ENCODE measurements at regions not wholly inside any gene's neighbourhood (a gene's known extent, or its start where the extent isn't known, plus 50 kb on each side); places are given as distances from the start of the nearest gene placed in this dataset.

- FAIRE-seq, result no peak
- no peak for DNase-seq (ENCODE audit: low spot score in 2 of 2)
Measured at GRCh38 chr3:103693831-103694230, 1259.0 kb downstream of the ZPLD1 start.

- DNase-seq (ENCODE audit: low spot score in 2 of 2) (no peak), FAIRE-seq (no peak)
Measured at GRCh38 chr3:103698646-103699045, 1263.8 kb downstream of the ZPLD1 start.

GRCh38 chr3:103699228-103699627 lies 1264.4 kb downstream of the ZPLD1 start:
- FAIRE-seq (no peak), DNase-seq (ENCODE audit: low spot score in 2 of 2) (no peak)

- FAIRE-seq (no peak), DNase-seq (ENCODE audit: low spot score in 2 of 2) (no peak)
Measured at GRCh38 chr3:103705641-103706040, 1270.8 kb downstream of the ZPLD1 start.

GRCh38 chr3:103706671-103707070 lies 1271.9 kb downstream of the ZPLD1 start:
- DNase-seq (ENCODE audit: low spot score in 2 of 2), result no peak

GRCh38 chr3:103711670-103712069 lies 1276.9 kb downstream of the ZPLD1 start:
- no peak for DNase-seq (ENCODE audit: low spot score in 2 of 2)
- FAIRE-seq, result no peak

More at GRCh38 chr3:103706671-103707070, 1271.9 kb downstream of the ZPLD1 start:
- no peak for FAIRE-seq

GRCh38 chr3:103712320-103713008 lies 1277.6 kb downstream of the ZPLD1 start:
- DNase-seq (ENCODE audit: low spot score in 2 of 2) (no peak), FAIRE-seq (no peak)

GRCh38 chr3:103729547-103729946 lies 1294.7 kb downstream of the ZPLD1 start:
- DNase-seq (ENCODE audit: low spot score in 2 of 2) (no peak), FAIRE-seq (no peak)

GRCh38 chr3:103730744-103731143 lies 1295.9 kb downstream of the ZPLD1 start:
- DNase-seq (ENCODE audit: low spot score in 2 of 2) (no peak), FAIRE-seq (no peak)

GRCh38 chr3:103752986-103753385 lies 1318.2 kb downstream of the ZPLD1 start:
- DNase-seq (ENCODE audit: low spot score in 2 of 2) (no peak), FAIRE-seq (peak; percentile 33)

- DNase-seq (ENCODE audit: low spot score in 2 of 2), result no peak
- no peak for FAIRE-seq
Measured at GRCh38 chr3:103767635-103768034, 1332.8 kb downstream of the ZPLD1 start.

GRCh38 chr3:103785017-103785416 lies 1350.2 kb downstream of the ZPLD1 start:
- no peak for FAIRE-seq

GRCh38 chr3:103785537-103785936 lies 1350.7 kb downstream of the ZPLD1 start:
- no peak for FAIRE-seq
- no peak for DNase-seq (ENCODE audit: low spot score in 2 of 2)

More at GRCh38 chr3:103785017-103785416, 1350.2 kb downstream of the ZPLD1 start:
- no peak for DNase-seq (ENCODE audit: low spot score in 2 of 2)

GRCh38 chr3:103786296-103786695 lies 1351.5 kb downstream of the ZPLD1 start:
- FAIRE-seq, result no peak

GRCh38 chr3:103787164-103787871 lies 1352.5 kb downstream of the ZPLD1 start:
- no peak for FAIRE-seq
- DNase-seq (ENCODE audit: low spot score in 2 of 2), result no peak

More at GRCh38 chr3:103786296-103786695, 1351.5 kb downstream of the ZPLD1 start:
- DNase-seq (ENCODE audit: low spot score in 2 of 2), result no peak

- no peak for FAIRE-seq
- DNase-seq (ENCODE audit: low spot score in 2 of 2), result no peak
Measured at GRCh38 chr3:103787879-103788278, 1353.1 kb downstream of the ZPLD1 start.

GRCh38 chr3:103791786-103792515 lies 1357.1 kb downstream of the ZPLD1 start:
- FAIRE-seq (no peak), DNase-seq (ENCODE audit: low spot score in 2 of 2) (no peak)

GRCh38 chr3:103794656-103795055 lies 1359.8 kb downstream of the ZPLD1 start:
- FAIRE-seq (no peak), DNase-seq (ENCODE audit: low spot score in 2 of 2) (no peak)

- DNase-seq (ENCODE audit: low spot score in 2 of 2) (no peak), FAIRE-seq (no peak)
Measured at GRCh38 chr3:103796068-103796467, 1361.3 kb downstream of the ZPLD1 start.

- FAIRE-seq (no peak), DNase-seq (ENCODE audit: low spot score in 2 of 2) (no peak)
Measured at GRCh38 chr3:103803787-103804186, 1369.0 kb downstream of the ZPLD1 start.

GRCh38 chr3:103810167-103810566 lies 1375.4 kb downstream of the ZPLD1 start:
- FAIRE-seq (no peak), DNase-seq (ENCODE audit: low spot score in 2 of 2) (no peak)
